ENCODE measurements at regions not wholly inside any gene's neighbourhood (a gene's known extent, or its start where the extent isn't known, plus 50 kb on each side); places are given as distances from the start of the nearest gene placed in this dataset.

GRCh38 chr15:87638554-87639083, 617.9 kb downstream of the NTRK3 start:
- Mint-ChIP-seq H3K27me3 (no peaks in the 10 kb centered on the region), H3K27ac (no peak overlapping the region), H3K9me3 (ENCODE audit: low read depth) (peaks cover 2% of the 10 kb centered on the region), H3K36me3 (ENCODE audit: low read depth) (no peaks in the 10 kb centered on the region), H3K4me1 (peaks cover 4% of the 10 kb centered on the region), H3K4me3 (no peak overlapping the region)
- intact Hi-C loops (cut with DNase I, micrococcal nuclease): no loop called here
- no peak for DNase-seq
- no peak for ATAC-seq
- POLR2A ChIA-PET: no interaction called here
- CTCF ChIA-PET: no interaction called here

GRCh38 chr15:87634361-87634760, 622.2 kb downstream of the NTRK3 start:
- H3K4me1 Mint-ChIP-seq: no peaks in the 10 kb centered on the region
- ChIA-PET CTCF (no interaction called here), POLR2A (no interaction called here)
- H3K27ac Mint-ChIP-seq: no peak overlapping the region
- H3K4me3 Mint-ChIP-seq: no peak overlapping the region
- DNase-seq (no peak), ATAC-seq (no peak)
- intact Hi-C loops (cut with DNase I, micrococcal nuclease): no loop called here
- no peaks in the 10 kb centered on the region for H3K9me3 Mint-ChIP-seq (ENCODE audit: low read depth)
- H3K36me3 Mint-ChIP-seq (ENCODE audit: low read depth): no peaks in the 10 kb centered on the region
- H3K27me3 Mint-ChIP-seq: peaks cover 1% of the 10 kb centered on the region

- Mint-ChIP-seq H3K9me3 (ENCODE audit: low read depth) (no peaks in the 10 kb centered on the region), H3K27ac (no peak overlapping the region), H3K27me3 (peaks cover 1% of the 10 kb centered on the region), H3K36me3 (ENCODE audit: low read depth) (no peaks in the 10 kb centered on the region), H3K4me1 (no peaks in the 10 kb centered on the region), H3K4me3 (no peak overlapping the region)
- ChIA-PET CTCF (no interaction called here), POLR2A (no interaction called here)
- no peak for ATAC-seq
- intact Hi-C loops (cut with DNase I, micrococcal nuclease): no loop called here
- no peak for DNase-seq
These were observed 623.0 kb downstream of the NTRK3 start for GRCh38 chr15:87633525-87633924.

- Mint-ChIP-seq H3K4me1 (no peaks in the 10 kb centered on the region), H3K27me3 (peaks cover 1% of the 10 kb centered on the region), H3K36me3 (ENCODE audit: low read depth) (no peaks in the 10 kb centered on the region), H3K4me3 (no peak overlapping the region), H3K27ac (no peak overlapping the region), H3K9me3 (ENCODE audit: low read depth) (no peaks in the 10 kb centered on the region)
- DNase-seq: no peak
- intact Hi-C loops (cut with DNase I, micrococcal nuclease): no loop called here
- CTCF ChIA-PET: interaction anchor here (0.7 kb wide), 1 partner anchor 27 kb away, joined by 3 read pairs; no protein-coding TSS in a partner anchor
- POLR2A ChIA-PET: no interaction called here
- ATAC-seq: no peak
These were observed 624.2 kb downstream of the NTRK3 start for GRCh38 chr15:87632364-87632763.

GRCh38 chr15:87631775-87632174, 624.8 kb downstream of the NTRK3 start:
- ChIA-PET CTCF (interaction anchor here (0.5 to 0.7 kb wide), 2 partner anchors 26 to 183 kb away, joined by 3 read pairs; no protein-coding TSS in a partner anchor), POLR2A (no interaction called here)
- Mint-ChIP-seq H3K9me3 (ENCODE audit: low read depth) (no peaks in the 10 kb centered on the region), H3K36me3 (ENCODE audit: low read depth) (no peaks in the 10 kb centered on the region), H3K27ac (no peak overlapping the region), H3K4me3 (no peak overlapping the region), H3K27me3 (peaks cover 1% of the 10 kb centered on the region), H3K4me1 (no peaks in the 10 kb centered on the region)
- ATAC-seq (no peak), DNase-seq (no peak)
- intact Hi-C loops (cut with DNase I, micrococcal nuclease): no loop called here

GRCh38 chr15:87631093-87631492, 625.4 kb downstream of the NTRK3 start:
- Mint-ChIP-seq H3K4me3 (no peak overlapping the region), H3K27ac (no peak overlapping the region), H3K36me3 (ENCODE audit: low read depth) (no peaks in the 10 kb centered on the region), H3K4me1 (no peaks in the 10 kb centered on the region), H3K27me3 (peaks cover 1% of the 10 kb centered on the region), H3K9me3 (ENCODE audit: low read depth) (no peaks in the 10 kb centered on the region)
- intact Hi-C loops (cut with DNase I, micrococcal nuclease): no loop called here
- ChIA-PET POLR2A (no interaction called here), CTCF (interaction anchor here (0.5 kb wide), 1 partner anchor 183 kb away, joined by 3 read pairs; no protein-coding TSS in a partner anchor)
- DNase-seq (no peak), ATAC-seq (no peak)

- Mint-ChIP-seq H3K27me3 (peaks cover 1% of the 10 kb centered on the region), H3K27ac (no peak overlapping the region), H3K36me3 (ENCODE audit: low read depth) (no peaks in the 10 kb centered on the region), H3K4me3 (no peak overlapping the region), H3K4me1 (no peaks in the 10 kb centered on the region), H3K9me3 (ENCODE audit: low read depth) (peaks cover 4% of the 10 kb centered on the region)
- ChIA-PET POLR2A (no interaction called here), CTCF (no interaction called here)
- intact Hi-C loops (cut with DNase I, micrococcal nuclease): no loop called here
- DNase-seq (no peak), ATAC-seq (no peak)
These were observed 628.2 kb downstream of the NTRK3 start for GRCh38 chr15:87628311-87628710.

- Mint-ChIP-seq H3K27ac (no peak overlapping the region), H3K36me3 (ENCODE audit: low read depth) (no peaks in the 10 kb centered on the region), H3K4me3 (no peak overlapping the region), H3K27me3 (no peaks in the 10 kb centered on the region), H3K9me3 (ENCODE audit: low read depth) (peaks cover 10% of the 10 kb centered on the region), H3K4me1 (no peaks in the 10 kb centered on the region)
- DNase-seq (no peak), ATAC-seq (no peak)
- ChIA-PET CTCF (no interaction called here), POLR2A (no interaction called here)
- intact Hi-C loops (cut with DNase I, micrococcal nuclease): no loop called here
These were observed 629.7 kb downstream of the NTRK3 start for GRCh38 chr15:87626860-87627259.

- Mint-ChIP-seq H3K36me3 (ENCODE audit: low read depth) (no peaks in the 10 kb centered on the region), H3K4me3 (no peak overlapping the region), H3K9me3 (ENCODE audit: low read depth) (peaks cover 11% of the 10 kb centered on the region), H3K27me3 (no peaks in the 10 kb centered on the region), H3K4me1 (no peaks in the 10 kb centered on the region), H3K27ac (no peak overlapping the region)
- CTCF ChIA-PET: interaction anchor here (1.1 kb wide), 1 partner anchor 9 kb away, joined by 3 read pairs; no protein-coding TSS in a partner anchor
- DNase-seq (peak; percentile 20), ATAC-seq (no peak)
- POLR2A ChIA-PET: no interaction called here
- intact Hi-C loops (cut with DNase I, micrococcal nuclease): no loop called here
These were observed 632.7 kb downstream of the NTRK3 start for GRCh38 chr15:87623832-87624231.

GRCh38 chr15:87620393-87620792, 636.1 kb downstream of the NTRK3 start:
- Mint-ChIP-seq H3K4me3 (no peak overlapping the region), H3K27ac (no peak overlapping the region), H3K9me3 (ENCODE audit: low read depth) (peaks cover 11% of the 10 kb centered on the region), H3K4me1 (no peaks in the 10 kb centered on the region), H3K36me3 (ENCODE audit: low read depth) (no peaks in the 10 kb centered on the region), H3K27me3 (no peaks in the 10 kb centered on the region)
- intact Hi-C loops (cut with DNase I, micrococcal nuclease): no loop called here
- CTCF ChIA-PET: interaction anchor here (2.6 kb wide), 1 partner anchor 16 kb away, joined by 10 read pairs; no protein-coding TSS in a partner anchor
- POLR2A ChIA-PET: interaction anchor here (0.5 kb wide), 1 partner anchor 478 kb away, joined by 3 read pairs; no protein-coding TSS in a partner anchor
- ATAC-seq (no peak), DNase-seq (no peak)

GRCh38 chr15:87619161-87619960, 637.2 kb downstream of the NTRK3 start:
- Mint-ChIP-seq H3K27ac (no peak overlapping the region), H3K4me1 (no peaks in the 10 kb centered on the region), H3K27me3 (peaks cover 2% of the 10 kb centered on the region), H3K4me3 (no peak overlapping the region), H3K36me3 (ENCODE audit: low read depth) (no peaks in the 10 kb centered on the region), H3K9me3 (ENCODE audit: low read depth) (peaks cover 7% of the 10 kb centered on the region)
- DNase-seq (no peak), ATAC-seq (no peak)
- CTCF ChIA-PET: interaction anchor here (2.6 kb wide), 1 partner anchor 15 kb away, joined by 10 read pairs; no protein-coding TSS in a partner anchor
- POLR2A ChIA-PET: interaction anchor here (0.7 kb wide), 1 partner anchor 34 kb away, joined by 8 read pairs; no protein-coding TSS in a partner anchor
- intact Hi-C loops (cut with DNase I, micrococcal nuclease): loop anchor here in 1 of 2 experiments (5.0 kb wide), 1 partner anchor 413 kb away; no protein-coding TSS in a partner anchor

- intact Hi-C loops (cut with DNase I, micrococcal nuclease): loop anchor here in 1 of 2 experiments (5.0 kb wide), 1 partner anchor 414 kb away; no protein-coding TSS in a partner anchor
- ChIA-PET CTCF (interaction anchor here (2.6 kb wide), 1 partner anchor 13 kb away, joined by 10 read pairs; no protein-coding TSS in a partner anchor), POLR2A (no interaction called here)
- ATAC-seq (no peak), DNase-seq (no peak)
- Mint-ChIP-seq H3K36me3 (ENCODE audit: low read depth) (no peaks in the 10 kb centered on the region), H3K4me1 (no peaks in the 10 kb centered on the region), H3K9me3 (ENCODE audit: low read depth) (peaks cover 7% of the 10 kb centered on the region), H3K27me3 (peaks cover 2% of the 10 kb centered on the region), H3K4me3 (no peak overlapping the region), H3K27ac (no peak overlapping the region)
These were observed 638.3 kb downstream of the NTRK3 start for GRCh38 chr15:87618203-87618725.
